Central memory CD4-positive, alpha-beta T cell (primary cell): ENCODE measurements at regions not wholly inside any gene's neighbourhood (a gene's known extent, or its start where the extent isn't known, plus 50 kb on each side); places are given as distances from the start of the nearest gene placed in this dataset.
"Not testable (repeated sequence)": the region's sequence is repeated elsewhere in the genome, so short reads cannot be mapped to it uniquely, and the experiment has no call there.

Experiments used
- DNase-seq: peaks from one replicate; pipeline ENCODE4 v3.0.0; 2022

GRCh38 chr5:2001300-2001699 is 118.6 kb upstream of the IRX4 start:
- no peak for DNase-seq

GRCh38 chr5:2000591-2000990 is 117.9 kb upstream of the IRX4 start:
- DNase-seq = no peak

- DNase-seq = no peak
Measured at GRCh38 chr5:1999794-2000193, 117.1 kb upstream of the IRX4 start.

GRCh38 chr5:1998716-1999317 is 116.1 kb upstream of the IRX4 start:
- DNase-seq = no peak

GRCh38 chr5:1998348-1998669 is 115.6 kb upstream of the IRX4 start:
- DNase-seq = no peak

GRCh38 chr5:1997640-1998347 is 115.1 kb upstream of the IRX4 start:
- no peak for DNase-seq

GRCh38 chr5:1995491-1995890 is 112.8 kb upstream of the IRX4 start:
- DNase-seq = no peak

- DNase-seq = no peak
Measured at GRCh38 chr5:1987471-1987870, 104.7 kb upstream of the IRX4 start.

GRCh38 chr5:1985781-1986180 is 103.1 kb upstream of the IRX4 start:
- no peak for DNase-seq

GRCh38 chr5:1983919-1984695 is 101.4 kb upstream of the IRX4 start:
- DNase-seq = no peak

- DNase-seq = no peak
Measured at GRCh38 chr5:1983401-1983800, 100.7 kb upstream of the IRX4 start.

- DNase-seq = not testable (repeated sequence)
Measured at GRCh38 chr5:1982561-1982960, 99.8 kb upstream of the IRX4 start.

- DNase-seq = no peak
Measured at GRCh38 chr5:1975898-1976765, 93.4 kb upstream of the IRX4 start.

GRCh38 chr5:1975406-1975715 is 92.6 kb upstream of the IRX4 start:
- no peak for DNase-seq

GRCh38 chr5:1974501-1975405 is 92.0 kb upstream of the IRX4 start:
- no peak for DNase-seq

GRCh38 chr5:1974081-1974480 is 91.4 kb upstream of the IRX4 start:
- DNase-seq = no peak

GRCh38 chr5:1973391-1974013 is 90.8 kb upstream of the IRX4 start:
- DNase-seq = no peak

GRCh38 chr5:1971944-1972343 is 89.2 kb upstream of the IRX4 start:
- DNase-seq = no peak

GRCh38 chr5:1967736-1968135 is 85.0 kb upstream of the IRX4 start:
- DNase-seq = no peak

- DNase-seq = no peak
Measured at GRCh38 chr5:1966461-1966860, 83.7 kb upstream of the IRX4 start.

- no peak for DNase-seq
Measured at GRCh38 chr5:1965925-1966324, 83.2 kb upstream of the IRX4 start.

- no peak for DNase-seq
Measured at GRCh38 chr5:1963941-1964451, 81.3 kb upstream of the IRX4 start.
